T follicular helper cell (primary cell): ENCODE measurements at regions not wholly inside any gene's neighbourhood (a gene's known extent, or its start where the extent isn't known, plus 50 kb on each side); places are given as distances from the start of the nearest gene placed in this dataset.
"Not testable (repeated sequence)": the region's sequence is repeated elsewhere in the genome, so short reads cannot be mapped to it uniquely, and the experiment has no call there.

ENCODE experiments used
- DNase-seq: peaks from one replicate; pipeline ENCODE4 v3.0.0-alpha.2; 2020; ENCODE audit warnings: low read depth

DNA sequence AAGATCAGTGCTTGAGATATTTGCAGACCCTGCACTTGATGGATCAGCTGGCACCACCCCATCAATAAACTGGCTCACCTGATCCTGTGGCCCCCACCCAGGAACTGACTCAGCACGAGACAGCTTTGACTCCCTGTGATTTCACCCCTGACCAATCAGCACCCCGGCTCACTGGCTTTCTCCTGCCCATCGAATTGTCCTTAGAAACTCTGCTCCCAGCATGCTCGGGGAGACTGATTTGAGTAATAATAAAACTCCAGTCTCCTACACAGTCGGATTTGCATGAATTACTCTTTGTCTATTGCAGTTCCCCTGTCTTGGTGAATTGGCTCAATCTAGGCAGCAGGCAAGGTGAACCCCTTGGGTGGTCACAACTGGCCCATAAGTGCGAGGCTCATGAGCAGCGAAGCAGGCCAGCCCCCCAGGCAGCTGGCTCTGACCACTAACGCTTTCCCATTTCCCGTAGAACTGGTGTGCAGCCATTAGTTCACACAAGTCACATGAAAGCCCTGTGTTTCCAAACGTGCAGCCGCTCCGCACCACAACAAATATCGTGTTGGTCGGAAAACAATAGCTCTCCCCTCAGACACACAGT, 79.6 kb downstream of the RSPH3 start:
- no peak for DNase-seq

GRCh38 chr6:158919865-158920264, 80.1 kb downstream of the RSPH3 start:
- DNase-seq = no peak

GRCh38 chr6:158916617-158917016, 83.4 kb downstream of the RSPH3 start:
- no peak for DNase-seq

DNA sequence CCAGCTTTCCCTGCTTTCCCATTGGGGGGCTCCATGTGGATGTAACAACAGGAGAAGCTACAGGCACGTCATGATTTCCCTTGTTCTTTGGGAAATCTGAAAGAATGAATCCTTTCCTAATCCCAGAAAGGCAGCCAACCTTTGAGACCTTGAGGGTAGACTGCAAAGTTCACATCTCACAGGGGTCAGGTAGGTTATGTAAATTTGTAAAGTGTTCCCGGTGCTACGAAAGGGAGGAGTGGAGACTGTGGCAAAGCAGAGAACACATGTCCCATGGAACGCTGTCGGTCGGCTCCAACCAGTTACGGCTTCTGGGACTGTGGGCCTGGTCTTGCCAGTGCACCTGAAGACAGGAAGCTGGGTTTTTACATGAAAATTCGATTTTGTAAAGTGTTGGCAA, 85.1 kb downstream of the RSPH3 start:
- DNase-seq = no peak

- no peak for DNase-seq
Observed at GRCh38 chr6:158913580-158913979, 86.4 kb downstream of the RSPH3 start.

- DNase-seq = no peak
Observed at GRCh38 chr6:158912655-158913054, 87.3 kb downstream of the RSPH3 start.

DNA sequence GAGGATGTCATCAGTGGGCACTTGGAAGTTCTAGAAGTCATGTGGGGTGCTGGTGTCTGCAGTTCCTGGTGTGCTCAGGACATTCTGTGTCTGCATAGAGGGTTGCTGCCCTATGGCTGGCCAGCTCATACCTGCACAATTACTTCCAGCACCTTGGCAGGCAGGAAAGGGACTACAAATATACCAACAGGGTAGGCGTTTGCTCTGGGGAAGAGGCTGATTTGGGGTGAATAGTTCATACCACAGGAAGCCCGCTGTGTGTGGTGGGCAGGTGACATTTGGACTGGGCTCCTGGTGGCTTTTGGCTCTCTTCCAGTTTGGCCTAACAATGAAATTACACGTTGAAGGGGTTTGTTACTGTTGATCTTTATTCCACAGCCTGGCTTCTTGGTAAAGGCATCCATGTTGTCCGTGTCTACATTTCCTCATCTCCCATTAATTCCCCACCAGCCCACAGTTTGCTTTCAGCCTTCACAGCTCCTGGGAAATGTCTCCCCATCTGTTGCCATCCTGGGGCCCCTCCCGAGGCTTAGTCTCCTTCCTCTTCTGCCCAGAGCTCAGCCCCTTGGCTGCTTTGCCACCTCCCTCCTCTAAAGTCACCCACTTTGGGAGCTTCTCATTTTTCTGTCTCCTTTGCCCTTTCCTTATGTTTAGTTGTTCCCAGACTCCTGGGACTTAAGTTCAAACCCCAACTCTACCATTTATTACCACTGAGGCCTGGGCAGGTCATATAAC, 88.1 kb downstream of the RSPH3 start:
- DNase-seq = no peak

DNA sequence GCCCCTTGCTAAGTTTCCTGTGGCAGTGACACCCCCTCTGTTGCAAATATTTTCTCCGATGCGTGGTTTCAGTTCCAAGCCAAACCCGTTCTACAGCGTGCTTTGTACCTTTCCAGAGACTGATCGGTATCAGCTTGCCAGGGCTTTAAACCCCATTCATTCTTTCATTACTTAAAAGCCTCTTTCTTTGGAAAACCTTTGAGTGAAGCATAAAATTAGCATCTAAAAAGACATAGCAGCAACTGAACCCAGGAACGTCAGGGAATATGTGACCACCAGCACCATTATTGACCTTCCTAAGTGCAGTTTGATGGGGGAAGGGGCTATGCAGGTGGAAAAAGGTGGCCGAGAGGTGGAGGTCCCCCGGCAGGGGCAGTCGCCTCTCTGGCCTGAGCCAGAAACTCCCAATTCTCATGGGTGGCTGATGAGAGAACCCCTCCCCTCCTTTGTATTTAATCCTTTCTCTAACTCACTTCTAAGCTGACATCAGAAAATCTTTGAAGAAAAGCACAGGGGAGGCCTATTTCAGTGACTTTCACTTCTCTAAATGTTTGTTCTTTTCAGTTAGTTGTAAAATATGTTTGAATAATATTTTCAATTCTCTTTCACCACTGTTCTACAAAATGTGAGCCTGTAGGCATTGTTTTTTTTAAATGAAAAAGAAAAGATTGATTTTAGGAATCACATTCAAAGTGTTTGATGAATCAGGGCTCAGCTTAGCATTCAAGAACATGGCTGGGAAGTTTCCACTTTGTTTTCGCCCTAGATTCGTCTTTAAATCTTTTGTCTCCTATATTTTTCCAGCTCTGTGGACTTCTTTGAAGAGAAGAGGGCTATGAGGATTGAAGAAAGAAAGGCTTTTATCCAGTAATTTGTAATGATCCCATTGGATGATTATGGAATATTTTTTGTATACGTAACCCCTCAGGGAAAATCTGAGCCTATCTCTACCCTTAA, 89.2 kb downstream of the RSPH3 start:
- no peak for DNase-seq

DNA sequence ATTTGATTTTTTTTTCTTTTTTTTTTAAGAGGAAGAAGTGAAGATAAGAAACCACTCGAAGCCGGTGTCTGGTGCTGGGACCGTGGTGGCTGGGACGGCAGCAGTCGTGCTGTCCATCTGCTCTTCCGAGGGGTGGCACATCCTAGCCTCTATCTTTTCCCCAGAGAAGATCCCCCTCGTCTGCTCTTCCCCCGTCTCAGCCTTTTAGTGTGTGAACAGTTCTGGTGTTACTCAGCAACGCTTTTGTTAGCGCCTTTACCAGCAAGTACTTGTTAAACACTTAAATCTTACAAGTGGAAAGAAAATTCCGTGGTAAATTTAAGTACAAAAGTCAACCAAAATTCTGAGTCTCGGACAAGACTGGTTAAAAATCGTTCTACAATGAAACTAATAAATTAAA, 90.1 kb downstream of the RSPH3 start:
- DNase-seq = no peak

DNA sequence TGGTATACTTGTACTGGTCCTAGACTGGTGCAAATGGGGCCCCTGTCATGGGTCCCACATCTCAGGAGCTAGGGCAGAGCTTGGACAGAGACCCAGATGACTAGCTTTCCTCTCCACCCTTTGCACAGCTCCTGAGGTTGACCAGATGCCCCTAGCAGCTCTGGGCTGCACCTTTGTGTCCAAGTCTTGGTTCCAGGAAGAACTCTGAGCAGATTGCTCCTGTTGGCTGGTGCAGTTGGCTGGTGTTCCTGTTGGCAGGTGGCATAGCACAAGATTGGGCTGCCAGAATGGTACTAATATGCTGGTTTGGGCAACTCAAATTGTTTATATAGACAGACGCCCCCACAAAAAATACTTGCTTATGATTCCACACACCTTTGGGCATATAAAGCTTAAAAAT, 89.4 kb upstream of the EZR start:
- no peak for DNase-seq

DNA sequence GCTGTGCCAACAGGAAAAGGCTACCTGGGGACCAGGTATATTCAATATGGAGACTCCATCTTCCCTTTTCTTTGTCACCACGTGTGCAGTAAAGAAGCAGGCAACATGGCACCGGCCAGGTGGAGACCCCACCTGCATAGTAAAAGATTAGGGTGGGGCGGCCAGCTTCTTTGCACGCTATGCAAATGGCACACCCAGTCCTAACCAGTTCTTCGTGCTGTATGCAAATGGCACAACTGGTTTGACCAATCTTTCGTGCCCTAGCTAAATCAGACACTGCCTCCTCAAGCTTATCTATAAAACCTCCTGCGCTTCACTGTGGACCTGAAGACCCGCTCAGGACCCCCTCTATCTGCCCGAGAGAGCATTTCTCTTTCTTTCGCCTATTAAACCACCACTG, 88.8 kb upstream of the EZR start:
- DNase-seq = no peak

- DNase-seq = no peak
Observed at GRCh38 chr6:158906926-158907325, 87.8 kb upstream of the EZR start.

DNA sequence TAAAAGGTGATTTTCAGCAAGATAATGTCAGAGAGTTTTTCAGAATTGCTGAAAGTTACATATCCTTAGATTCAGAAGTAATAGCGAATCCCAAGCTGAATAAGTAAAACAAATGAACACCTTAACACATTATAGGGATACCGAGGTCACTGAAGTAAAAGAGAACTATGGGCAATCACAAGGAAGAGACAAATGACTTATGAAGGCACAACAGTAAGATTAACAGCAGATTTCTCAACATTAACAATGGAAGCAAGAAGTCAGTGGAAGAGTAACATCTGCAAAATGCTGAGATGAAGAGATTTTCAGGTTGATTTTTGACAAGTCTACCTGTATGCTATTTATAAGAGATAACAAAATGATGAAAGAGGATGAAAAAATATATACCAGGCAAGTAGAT, 86.1 kb upstream of the EZR start:
- no peak for DNase-seq

- no peak for DNase-seq
Observed at GRCh38 chr6:158903801-158904200, 84.6 kb upstream of the EZR start.

GRCh38 chr6:158900663-158901312, 81.6 kb upstream of the EZR start:
- no peak for DNase-seq

- no peak for DNase-seq
Observed at GRCh38 chr6:158897236-158897635, 78.1 kb upstream of the EZR start.

DNA sequence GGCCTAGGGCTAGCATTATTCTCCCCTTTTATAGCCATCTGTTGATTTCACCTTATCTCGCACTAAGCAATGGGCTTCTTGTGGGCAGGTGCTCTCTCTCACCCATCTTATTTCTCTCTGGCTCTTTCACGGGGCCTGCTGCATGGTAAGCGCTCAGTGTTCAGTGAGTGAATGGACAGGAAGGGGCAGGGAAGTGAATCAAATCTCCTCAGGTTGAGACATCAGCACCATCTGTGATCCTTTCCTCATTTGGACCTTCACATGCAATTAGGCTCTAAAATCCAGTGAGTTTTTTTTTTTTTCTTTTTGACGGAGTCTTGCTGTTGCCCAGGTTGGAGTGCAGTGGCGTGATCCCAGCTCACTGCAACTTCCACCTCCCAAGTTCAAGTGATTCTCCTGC, 76.5 kb upstream of the EZR start:
- no peak for DNase-seq

- no peak for DNase-seq
Observed at GRCh38 chr6:158894193-158894592, 75.0 kb upstream of the EZR start.

GRCh38 chr6:158892266-158892665, 73.1 kb upstream of the EZR start:
- no peak for DNase-seq

- DNase-seq = not testable (repeated sequence)
Observed at GRCh38 chr6:158891560-158891959, 72.4 kb upstream of the EZR start.

- DNase-seq = not testable (repeated sequence)
Observed at GRCh38 chr6:158888171-158888570, 69.0 kb upstream of the EZR start.

DNA sequence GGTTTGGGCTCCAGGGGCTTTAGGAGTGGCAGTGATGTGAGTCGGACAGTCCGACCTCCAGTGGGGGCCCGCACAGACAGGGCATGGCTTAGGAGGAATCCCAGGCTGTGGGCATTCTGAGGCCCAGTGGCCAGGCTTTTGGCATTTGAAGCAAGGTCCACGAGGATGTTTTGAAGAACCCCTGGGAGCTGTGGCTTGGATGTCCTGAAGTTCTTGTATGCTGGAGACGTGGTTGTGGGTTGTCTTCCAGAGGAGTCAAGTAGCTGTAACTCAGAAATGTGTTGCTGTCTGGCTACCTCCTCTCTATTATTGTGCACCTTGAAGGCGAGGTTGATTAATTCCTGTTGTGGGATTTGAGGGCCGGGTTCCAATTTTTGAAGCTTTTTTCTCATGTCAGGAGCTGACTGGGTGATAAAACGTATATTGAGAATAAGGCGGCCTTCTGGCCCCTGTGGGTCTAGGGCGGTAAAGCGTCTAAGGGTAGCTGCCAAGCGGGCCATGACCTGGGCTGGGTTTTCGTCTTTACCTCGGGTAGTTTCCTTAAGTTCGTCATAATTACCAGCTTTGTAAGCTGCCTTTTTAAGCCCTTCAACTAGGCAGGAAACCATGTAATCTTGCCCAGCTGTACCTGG, 67.3 kb upstream of the EZR start:
- not testable (repeated sequence) for DNase-seq
